HS-27A (cell line): ENCODE measurements at regions not wholly inside any gene's neighbourhood (a gene's known extent, or its start where the extent isn't known, plus 50 kb on each side); places are given as distances from the start of the nearest gene placed in this dataset.
"Not testable (repeated sequence)": the region's sequence is repeated elsewhere in the genome, so short reads cannot be mapped to it uniquely, and the experiment has no call there.

Source experiments
- DNase-seq: peaks from one replicate; pipeline ENCODE4 v3.0.0-alpha.2; 2012; ENCODE audit warnings: low read depth, missing footprints

- DNase-seq, result no peak
These were observed 252.0 kb downstream of the NR2F2 start for GRCh38 chr15:96582473-96582872.

GRCh38 chr15:96583671-96584070 is 253.2 kb downstream of the NR2F2 start:
- DNase-seq, result no peak

DNA sequence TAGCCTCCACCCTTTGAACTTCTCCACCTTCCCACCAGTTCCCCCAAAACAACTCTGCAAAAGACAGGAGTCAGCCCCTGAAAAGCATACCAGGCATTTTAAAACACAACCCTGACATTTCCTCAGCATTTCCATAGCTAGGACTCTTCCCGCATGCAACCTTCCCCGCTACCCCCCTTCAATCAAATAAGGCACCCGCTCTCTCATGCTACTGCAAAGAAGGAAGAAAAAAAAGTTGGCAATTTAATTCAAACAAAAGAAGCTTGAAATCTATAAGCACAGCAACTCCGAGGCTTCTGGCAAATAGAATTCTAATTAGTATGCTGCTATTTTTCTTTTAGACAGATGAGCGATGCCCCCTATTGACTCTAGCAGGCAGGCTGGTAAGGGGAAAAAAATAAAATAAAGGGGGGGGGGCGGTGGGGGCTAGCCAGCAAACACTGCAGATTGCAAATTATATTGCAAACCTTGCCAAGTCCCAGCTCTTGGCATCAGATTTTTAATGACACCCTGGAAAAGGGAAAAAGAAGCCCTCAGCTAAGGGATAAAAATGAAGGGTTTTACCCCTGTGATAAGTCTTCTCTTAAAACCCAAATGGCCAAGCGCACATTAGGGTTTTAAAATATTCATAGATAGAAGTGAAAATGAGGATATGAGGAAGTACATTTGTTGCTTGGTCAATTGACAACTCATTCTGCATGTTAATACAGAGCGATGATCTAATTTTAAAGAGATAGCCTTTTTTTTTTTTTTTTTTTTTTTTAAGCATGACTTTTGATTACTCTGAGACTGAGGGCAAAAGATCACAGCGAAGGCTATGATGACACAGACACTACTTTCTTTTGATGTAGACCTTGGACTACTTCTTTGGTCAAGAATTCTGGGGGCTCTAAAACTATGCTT is 255.2 kb downstream of the NR2F2 start:
- DNase-seq, result no peak

DNA sequence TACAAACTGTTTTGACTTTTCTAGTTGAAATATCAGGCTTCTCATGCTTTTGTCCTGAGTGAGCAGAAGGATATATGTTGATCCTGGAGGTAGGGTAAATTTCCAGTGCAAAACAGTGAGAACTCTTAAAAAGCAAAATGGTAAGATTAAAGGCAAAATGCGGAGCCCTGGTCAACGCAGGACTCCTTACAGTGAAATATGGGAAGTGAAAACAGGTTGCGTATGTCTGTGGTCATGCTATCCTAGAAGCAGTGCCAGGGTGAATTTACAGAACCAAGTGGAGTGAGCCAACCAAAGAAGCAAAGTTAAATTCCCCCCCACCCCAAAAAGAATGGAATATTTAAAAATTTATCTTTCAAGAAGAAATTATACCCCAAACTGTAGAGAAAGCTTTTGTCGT is 256.4 kb downstream of the NR2F2 start:
- no peak for DNase-seq

- no peak for DNase-seq
These were observed 259.4 kb downstream of the NR2F2 start for GRCh38 chr15:96589864-96590263.

DNA sequence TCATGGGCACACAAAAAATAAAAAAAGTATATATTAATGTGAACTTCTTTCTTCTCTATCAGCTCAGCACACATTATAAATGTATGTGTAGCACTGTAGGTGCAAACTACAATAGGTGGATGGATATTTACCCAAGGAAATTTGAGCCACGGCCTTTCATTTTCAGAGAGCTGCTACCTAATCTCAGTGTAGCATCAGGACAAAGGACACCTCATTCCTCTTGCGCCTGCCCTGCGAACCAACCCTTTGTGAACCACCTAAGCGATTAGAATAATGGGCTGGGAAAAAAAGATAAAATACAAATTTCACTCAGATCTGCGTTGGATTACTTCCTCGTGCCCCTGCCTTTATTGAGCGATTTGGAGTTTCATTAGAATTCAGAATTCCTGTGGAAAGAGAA is 263.2 kb downstream of the NR2F2 start:
- DNase-seq, result no peak

- no peak for DNase-seq
These were observed 265.5 kb downstream of the NR2F2 start for GRCh38 chr15:96595951-96596350.

DNA sequence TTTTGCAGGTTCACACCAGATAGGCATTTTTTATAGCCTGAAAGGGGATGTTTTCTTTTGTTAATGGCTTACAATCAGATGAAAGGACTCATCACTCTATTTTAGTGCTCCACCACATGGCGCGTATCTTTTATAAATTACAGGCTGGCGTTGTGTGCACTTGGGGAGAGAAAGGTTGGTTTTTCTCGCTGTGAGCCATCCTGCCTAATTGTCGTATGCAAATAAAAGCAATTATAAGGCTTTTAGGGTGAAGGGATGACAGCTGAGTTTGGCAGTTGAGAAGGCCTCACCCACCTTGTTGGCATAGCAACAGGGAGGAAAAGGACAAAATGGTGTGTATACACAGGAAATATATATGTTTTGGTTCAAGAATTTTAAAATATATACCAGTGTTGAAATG is 268.0 kb downstream of the NR2F2 start:
- DNase-seq, result no peak

DNA sequence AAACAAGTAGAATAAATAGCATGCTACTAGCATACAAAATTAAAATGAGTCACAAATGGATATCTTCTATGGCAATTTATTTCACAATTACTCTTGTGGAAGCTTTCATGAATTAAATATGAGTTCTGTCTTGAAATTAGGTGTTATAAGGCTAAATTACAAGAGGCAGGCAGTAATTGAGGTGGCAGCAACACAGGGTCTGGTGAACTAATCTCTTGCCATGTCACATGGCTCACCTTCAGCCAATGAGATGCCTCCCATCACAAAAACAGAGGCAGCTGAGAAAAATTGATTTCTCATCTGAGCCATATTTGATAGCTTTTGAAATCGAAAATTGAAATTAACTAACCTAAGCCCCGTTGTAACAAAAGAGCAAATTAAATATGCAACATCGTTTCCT is 268.8 kb downstream of the NR2F2 start:
- DNase-seq, result no peak

DNA sequence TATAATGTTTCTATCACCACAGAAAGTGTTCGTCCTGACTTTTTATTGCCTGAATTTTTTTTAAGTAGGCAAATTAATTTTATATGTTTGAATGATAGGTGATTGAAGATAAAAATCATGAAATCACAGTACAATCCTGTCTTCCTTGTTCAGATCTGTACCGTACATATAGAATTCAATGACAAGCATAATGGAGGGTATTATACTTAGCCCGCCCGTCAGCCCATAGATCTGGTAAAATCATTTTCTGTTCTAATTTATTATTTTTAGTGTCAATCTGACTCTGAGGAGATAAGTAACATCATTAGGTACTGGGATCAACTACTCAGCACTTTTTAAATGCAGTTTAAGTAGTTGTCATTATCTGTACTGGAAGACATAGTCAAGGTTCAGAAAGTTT is 269.9 kb downstream of the NR2F2 start:
- no peak for DNase-seq

DNA sequence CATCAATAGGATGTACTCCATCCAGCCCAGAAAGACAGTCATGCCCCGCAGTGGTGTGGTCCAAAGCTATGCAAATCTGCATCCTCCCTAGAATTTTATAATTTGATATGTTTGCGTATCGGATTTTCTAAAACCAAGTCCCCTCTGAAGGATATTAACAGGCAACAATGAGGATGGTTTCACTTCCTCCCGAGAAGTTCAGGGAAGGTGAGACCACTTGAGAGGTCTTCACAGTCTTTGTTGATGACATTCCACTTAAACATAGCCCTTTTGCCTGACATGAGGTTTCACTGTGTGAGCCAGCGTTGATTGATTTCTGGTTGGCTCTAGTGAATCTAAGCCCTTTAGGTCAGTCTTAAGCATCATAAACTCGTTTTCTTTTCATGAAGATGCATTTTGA is 276.1 kb downstream of the NR2F2 start:
- DNase-seq, result no peak

GRCh38 chr15:96610757-96611156 is 280.3 kb downstream of the NR2F2 start:
- no peak for DNase-seq

GRCh38 chr15:96612917-96613316 is 282.4 kb downstream of the NR2F2 start:
- no peak for DNase-seq

DNA sequence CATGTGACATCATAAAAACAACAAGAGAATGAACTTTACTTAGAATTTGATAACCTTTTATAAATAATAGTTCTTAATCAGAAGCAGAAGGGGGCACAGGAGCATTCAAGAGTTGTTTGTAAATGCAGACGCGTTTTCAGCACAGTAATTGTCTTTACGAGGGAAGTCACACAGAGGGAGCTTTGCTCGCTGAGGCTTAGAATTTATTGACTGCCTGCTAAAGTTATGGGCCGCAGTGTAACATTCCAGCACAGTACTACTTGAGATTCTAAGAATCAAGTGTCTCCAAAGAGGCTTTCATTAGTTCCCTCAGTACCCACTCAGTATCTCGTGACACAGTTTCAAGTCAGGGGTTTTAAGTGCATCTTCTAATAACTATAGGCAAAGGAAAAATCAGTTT is 288.7 kb downstream of the NR2F2 start:
- no peak for DNase-seq

- no peak for DNase-seq
These were observed 292.2 kb downstream of the NR2F2 start for GRCh38 chr15:96622714-96623113.

DNA sequence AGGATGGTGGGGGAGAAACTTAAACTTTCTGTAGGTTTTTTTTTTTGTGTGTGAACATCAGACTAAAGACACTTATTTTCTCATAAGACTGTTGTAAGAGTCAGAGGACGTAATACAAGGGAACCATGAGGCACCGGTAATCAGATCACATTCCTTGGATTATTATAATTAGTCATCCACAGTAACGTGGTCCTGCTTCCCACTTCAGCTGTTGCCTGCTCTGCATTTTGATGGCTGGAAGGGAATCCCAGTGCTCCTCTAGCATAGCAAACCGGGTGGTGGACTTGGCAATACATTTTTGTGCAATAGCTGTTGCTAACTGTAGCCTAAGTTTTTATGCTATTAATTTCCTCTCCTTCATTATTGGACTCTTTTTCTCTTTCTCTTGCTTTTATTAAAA is 294.8 kb downstream of the NR2F2 start:
- DNase-seq, result no peak

GRCh38 chr15:96627031-96627568 is 296.6 kb downstream of the NR2F2 start:
- DNase-seq, result no peak

DNA sequence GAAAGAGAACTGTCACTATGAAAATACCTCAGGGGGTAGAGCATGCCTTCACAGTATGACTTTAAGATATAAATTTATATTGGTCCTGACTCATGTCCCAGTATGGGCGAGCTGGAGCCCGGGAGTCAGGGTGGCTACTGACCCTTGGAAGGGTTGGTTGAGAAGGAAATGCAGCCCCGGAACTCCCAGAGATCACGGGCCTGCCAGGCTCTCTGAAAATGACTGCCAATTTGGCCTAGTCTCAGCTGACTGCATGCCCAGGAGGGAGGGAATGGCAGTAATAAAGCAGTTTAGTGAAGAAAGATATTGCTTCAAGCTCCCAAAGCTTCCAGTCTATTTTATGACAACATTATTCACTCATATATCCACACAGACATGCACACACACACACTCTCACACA is 299.0 kb downstream of the NR2F2 start:
- no peak for DNase-seq

DNA sequence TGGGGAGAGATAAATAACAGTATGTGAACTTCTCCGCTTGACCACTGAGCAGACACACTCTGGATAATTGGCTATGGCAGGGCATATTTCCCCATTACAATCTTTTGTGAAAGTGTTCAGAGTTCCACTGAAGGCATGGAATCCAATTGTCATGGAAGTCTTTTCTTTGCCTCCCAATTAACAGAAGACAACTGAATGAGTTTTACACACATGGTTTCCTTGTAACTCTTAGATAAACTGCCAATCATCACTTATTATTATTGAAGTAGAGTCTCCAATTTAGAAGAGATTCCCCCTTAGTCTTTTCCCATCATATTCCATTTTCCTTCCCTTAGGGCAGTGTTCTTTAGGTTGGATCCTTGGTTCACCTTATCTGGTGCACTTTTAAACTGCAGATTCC is 308.3 kb downstream of the NR2F2 start:
- DNase-seq, result no peak

DNA sequence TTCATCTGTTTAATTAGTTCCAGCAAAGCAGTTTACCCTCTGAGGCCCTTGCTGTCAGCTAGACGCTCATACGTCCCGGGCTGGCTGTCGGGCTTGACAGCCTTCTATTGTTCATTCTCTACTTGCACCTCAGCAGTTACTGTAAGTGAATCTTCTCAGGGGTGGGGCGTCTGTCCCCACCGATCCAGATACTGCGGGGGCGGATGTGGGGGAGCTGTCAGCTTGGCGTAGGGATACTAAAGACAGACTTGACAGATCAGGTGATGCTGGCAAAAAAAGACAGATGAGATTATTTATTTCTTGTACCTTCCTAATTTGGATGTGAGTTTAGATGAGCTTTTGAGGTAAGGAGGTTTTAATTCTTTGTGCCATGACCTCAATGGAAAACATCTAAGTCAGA is 315.3 kb downstream of the NR2F2 start:
- no peak for DNase-seq

DNA sequence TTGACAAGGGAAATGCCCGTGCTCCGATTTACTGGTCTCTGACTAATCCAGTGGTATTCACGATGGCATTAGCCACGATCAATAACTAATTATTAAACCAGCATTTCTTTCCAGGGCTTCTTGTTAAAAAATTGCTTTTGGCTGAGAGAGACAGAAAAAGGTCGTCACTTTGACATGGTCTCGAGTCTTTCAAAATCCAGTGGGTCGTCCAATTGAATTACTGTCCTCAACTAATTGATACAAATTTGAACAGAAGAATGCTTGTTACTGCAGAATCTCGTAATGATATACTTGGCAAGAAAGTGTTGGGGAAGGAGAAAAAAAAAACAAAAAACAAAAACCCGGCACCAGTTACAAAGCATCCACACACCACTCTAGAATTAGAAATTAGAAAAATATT is 318.4 kb downstream of the NR2F2 start:
- DNase-seq, result no peak

DNA sequence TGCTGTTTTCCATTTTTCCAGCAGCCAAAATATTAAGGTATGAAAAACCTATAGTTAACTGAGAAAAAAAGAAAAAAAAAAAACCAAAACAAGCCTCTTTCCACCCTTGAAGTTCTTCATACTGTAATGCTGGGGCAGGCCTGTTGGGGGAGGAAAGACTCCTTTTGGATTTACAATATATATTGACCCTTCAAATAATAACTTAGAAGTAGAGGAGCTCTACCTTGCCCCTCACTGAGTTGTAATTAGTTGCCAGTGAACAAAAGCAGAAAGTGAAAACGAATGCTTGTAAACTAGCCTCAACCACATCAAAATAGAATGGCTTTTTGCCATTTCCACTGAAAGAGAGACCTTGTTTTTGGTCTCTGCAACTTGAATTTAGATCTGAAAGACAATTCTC is 326.6 kb downstream of the NR2F2 start:
- no peak for DNase-seq

GRCh38 chr15:96666979-96667378 is 336.5 kb downstream of the NR2F2 start:
- not testable (repeated sequence) for DNase-seq

- DNase-seq, result no peak
These were observed 339.9 kb downstream of the NR2F2 start for GRCh38 chr15:96670389-96670788.
